ENCODE measurements at regions not wholly inside any gene's neighbourhood (a gene's known extent, or its start where the extent isn't known, plus 50 kb on each side); places are given as distances from the start of the nearest gene placed in this dataset.

DNA sequence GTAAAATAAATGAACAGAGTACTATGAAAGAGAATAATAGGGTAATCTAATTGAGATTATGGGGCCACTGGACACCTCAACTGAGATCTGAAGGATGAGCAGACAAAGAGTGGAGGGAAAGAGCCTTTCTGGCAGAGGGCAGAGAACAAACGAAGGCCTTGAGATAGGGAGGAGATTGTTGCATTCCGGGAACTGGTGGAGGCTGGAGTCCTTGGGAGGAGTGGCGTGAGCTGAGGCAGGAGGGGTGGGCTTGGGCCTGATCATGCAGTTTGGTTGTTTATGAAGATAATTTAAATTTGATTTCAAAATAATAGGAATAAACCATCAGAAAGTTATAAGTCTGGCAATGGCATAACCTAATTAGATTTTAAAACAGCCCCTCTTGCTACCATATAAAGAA is 59.5 kb upstream of the GALNT15 start:
- DNase-seq: no peak

DNA sequence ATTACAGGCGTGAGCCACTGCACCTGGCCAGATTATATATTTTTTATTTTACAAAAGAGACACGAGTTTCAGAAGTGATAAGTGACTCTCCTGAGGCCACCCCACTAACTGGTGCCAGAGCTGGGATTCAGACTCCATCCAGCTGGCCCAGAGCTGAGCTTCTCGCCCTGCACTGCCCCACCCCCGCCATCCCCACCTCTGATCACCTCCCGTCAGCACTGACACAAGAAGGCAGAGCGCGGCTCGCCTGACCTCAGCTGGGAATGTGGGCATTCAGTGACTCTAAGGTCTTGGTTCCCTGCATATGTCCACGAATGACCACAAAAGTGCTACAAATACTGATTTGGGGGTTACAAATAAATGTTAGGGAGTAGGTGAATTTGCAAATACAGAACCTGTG is 56.1 kb upstream of the GALNT15 start:
- DNase-seq: no peak

DNA sequence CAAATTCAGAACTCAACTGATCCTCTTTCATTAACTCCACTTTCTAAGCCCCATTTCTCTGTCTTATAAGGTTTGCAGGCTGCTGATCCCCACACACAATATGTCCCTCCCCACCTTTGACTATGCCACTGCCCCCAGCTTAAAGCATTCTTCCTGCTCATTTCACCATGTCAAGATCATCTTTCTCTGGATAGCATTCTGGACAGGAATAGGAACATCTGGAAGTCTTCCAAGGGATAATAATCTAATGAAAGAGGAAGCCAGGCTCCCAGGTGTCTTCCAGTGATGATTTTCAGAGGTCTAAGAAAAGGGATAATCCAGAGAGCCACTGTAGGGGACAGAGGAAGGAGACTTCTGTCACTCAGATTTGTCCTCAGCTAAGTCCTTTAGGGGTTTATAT is 54.6 kb upstream of the GALNT15 start:
- DNase-seq: no peak

DNA sequence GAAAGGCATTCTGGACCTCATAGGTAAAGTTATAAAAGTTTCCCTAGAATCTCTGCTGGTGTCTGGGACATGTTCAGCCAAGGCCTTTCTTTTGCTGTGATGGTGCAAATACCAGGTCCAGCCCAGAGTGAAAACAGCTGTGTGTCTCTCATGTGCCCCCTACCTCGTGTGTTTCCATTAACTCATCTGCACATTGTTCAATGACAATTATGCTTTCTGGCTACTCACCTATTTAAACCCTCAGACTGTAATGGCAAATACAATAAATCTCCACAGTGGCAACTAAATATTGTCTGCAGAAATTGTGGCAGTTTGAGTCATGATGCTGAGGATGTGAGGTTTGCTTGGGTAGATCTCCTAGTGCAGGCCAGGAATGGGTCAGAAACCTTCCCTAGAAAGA is 53.1 kb upstream of the GALNT15 start:
- no peak for DNase-seq

DNA sequence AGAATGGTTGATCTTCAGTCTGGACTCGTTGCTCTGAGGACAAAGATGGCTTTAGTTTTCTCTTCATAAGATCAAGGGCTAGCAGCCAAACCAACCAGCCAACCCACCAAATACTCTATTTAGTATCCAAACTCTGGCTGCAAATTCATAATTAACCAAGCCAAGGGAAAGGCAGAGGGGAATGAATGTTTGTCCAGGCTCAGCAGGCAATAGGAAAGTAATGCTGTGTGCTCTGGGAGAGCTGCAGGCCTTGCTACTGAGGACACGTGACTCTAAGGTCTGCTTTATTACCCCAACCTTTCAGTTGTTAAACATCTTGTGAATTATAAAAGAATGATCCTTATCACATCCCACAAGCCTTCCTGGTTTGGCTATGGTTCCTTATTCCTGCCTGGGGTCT is 52.3 kb upstream of the GALNT15 start:
- DNase-seq: no peak

DNA sequence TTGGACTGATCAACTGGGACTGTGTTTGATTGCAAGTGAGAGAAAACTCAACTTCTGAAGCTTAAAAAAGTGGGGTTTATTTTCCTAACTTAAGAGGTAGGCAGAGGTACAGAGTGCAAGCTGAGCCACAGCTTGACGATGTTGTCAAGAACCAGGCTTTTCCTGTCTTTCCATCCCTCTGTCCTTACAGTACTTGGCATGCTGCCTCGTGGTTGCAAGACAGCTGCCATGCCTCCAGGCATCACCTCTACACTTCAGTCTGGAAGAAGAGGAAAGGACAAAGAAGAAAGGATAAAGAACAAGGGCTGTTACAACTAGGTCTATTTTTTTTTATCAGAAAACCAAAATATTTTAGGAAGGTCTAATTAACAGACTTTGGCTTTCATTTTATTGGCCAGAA is 51.8 kb upstream of the GALNT15 start:
- DNase-seq: no peak

DNA sequence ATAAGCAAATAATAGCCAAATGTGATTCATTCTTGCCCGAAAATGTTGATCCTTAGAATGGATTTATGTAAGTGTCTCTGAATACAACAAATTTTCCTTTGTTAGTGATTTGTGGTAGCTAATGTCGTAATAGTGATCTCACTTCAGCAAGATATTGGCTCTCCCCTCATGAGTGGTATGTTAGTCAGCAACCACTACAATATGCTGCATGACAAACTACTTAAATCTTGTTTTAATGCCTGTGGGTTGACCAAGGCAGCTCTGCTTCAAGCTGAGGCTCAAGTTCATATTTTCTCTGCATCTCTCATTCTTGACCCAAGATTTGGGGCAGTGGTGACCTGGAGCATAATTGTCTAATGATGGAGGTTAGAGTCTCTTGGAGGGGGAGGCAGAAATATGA is 49.8 kb upstream of the GALNT15 start:
- no peak for DNase-seq
